MM.1S (cell line): ENCODE measurements at regions not wholly inside any gene's neighbourhood (a gene's known extent, or its start where the extent isn't known, plus 50 kb on each side); places are given as distances from the start of the nearest gene placed in this dataset.

Source experiments
- DNase-seq: peaks from one replicate; pipeline ENCODE4 v3.0.0-alpha.2; 2015
- H2AFZ ChIP-seq: fragments of 300-600 bp; sonication (generic); 2 replicates; pipeline ENCODE4 v1.6.0; 2016; ENCODE audit warnings: antibody characterized with exemption, low read length
- H3F3A ChIP-seq: fragments of 300-600 bp; sonication (generic); 2 replicates; pipeline ENCODE4 v1.6.1; 2016; ENCODE audit warnings: mild to moderate bottlenecking, antibody characterized with exemption, low read length, moderate library complexity, mixed read lengths; ENCODE audit not compliant: insufficient read depth
- H3K27ac ChIP-seq: fragments of 300-600 bp; sonication (generic); 2 replicates; pipeline ENCODE4 v1.5.1; 2016; ENCODE audit warnings: mild to moderate bottlenecking, low read length
- H3K27me3 ChIP-seq: fragments of 300-600 bp; sonication (generic); replicated peaks from 2 replicates; pipeline ENCODE4 v1.6.0; 2016; ENCODE audit warnings: low read length; ENCODE audit not compliant: insufficient read depth
- H3K36me3 ChIP-seq: fragments of 300-600 bp; sonication (generic); replicated peaks from 2 replicates; pipeline ENCODE4 v1.6.1; 2016; ENCODE audit warnings: mild to moderate bottlenecking, low read length, mixed read lengths; ENCODE audit not compliant: insufficient read depth
- H3K4me1 ChIP-seq: fragments of 300-600 bp; sonication (generic); 2 replicates; pipeline ENCODE4 v1.6.1; 2016; ENCODE audit warnings: low read length, mixed read lengths
- H3K4me2 ChIP-seq: fragments of 300-600 bp; sonication (generic); 2 replicates; pipeline ENCODE4 v1.6.0; 2016; ENCODE audit warnings: low read depth, low read length
- H3K4me3 ChIP-seq: fragments of 300-600 bp; sonication (generic); 2 replicates; pipeline ENCODE4 v1.5.1; 2016; ENCODE audit warnings: low read length, mixed read lengths
- H3K79me2 ChIP-seq: fragments of 300-600 bp; sonication (generic); 2 replicates; pipeline ENCODE4 v1.6.1; 2016; ENCODE audit warnings: mixed run types, low read length, mixed read lengths
- H3K9ac ChIP-seq: fragments of 300-600 bp; sonication (generic); 2 replicates; pipeline ENCODE4 v1.6.1; 2016; ENCODE audit warnings: low read length, mixed read lengths
- H3K9me2 ChIP-seq: fragments of 300-600 bp; sonication (generic); replicated peaks from 2 replicates; pipeline ENCODE4 v1.6.1; 2016; ENCODE audit warnings: mild to moderate bottlenecking, low read length, mixed read lengths; ENCODE audit not compliant: insufficient read depth
- H3K9me3 ChIP-seq: fragments of 300-600 bp; sonication (generic); replicated peaks from 2 replicates; pipeline ENCODE4 v1.6.1; 2016; ENCODE audit warnings: mild to moderate bottlenecking, low read length, mixed read lengths; ENCODE audit not compliant: insufficient read depth
- H4K20me1 ChIP-seq: fragments of 300-600 bp; sonication (generic); 2 replicates; pipeline ENCODE4 v1.6.1; 2016; ENCODE audit warnings: mild to moderate bottlenecking, low read length, moderate library complexity, mixed read lengths; ENCODE audit not compliant: insufficient read depth
- EZH2 ChIP-seq: fragments of 300-600 bp; sonication (generic); optimal IDR thresholded peaks from 2 replicates; pipeline ENCODE3; 2017; ENCODE audit warnings: low read depth, mild to moderate bottlenecking, antibody characterized with exemption, low read length, mixed read lengths
- EZH2phosphoT487 ChIP-seq: fragments of 300-600 bp; sonication (generic); IDR thresholded peaks from 2 replicates; pipeline ENCODE4 v1.6.1; 2018; ENCODE audit warnings: antibody characterized with exemption, low read length
- TF ChIP-seq, protein P1 (sequence below): fragments of 300-600 bp; sonication (generic); IDR thresholded peaks from 2 replicates; pipeline ENCODE4 v1.5.1; 2016; ENCODE audit warnings: antibody characterized with exemption, low read length, mixed read lengths

DNA sequence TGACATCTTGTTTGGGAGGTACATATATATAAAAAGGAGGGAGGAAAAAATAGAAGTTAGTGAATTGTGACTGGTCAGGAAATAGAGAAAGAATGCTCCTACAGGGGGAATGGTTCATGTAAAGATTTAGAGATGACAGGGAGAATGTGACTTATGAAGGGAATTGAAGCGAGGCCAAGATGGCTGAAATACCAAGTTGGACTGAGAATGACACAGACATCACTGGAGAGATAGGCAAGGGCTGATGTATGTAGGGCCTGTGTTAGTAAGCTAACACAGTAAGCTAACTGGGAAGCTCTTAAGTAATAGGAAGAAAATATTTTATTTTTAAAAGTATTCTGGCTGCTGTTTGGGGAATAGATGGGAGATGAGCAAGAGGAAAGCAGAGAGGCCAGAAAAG, 286.3 kb downstream of the NNT start:
- H3K9me3 ChIP-seq, result no peaks in the 10 kb centered on the region
- H3K9me2 ChIP-seq, result no peaks in the 10 kb centered on the region
- no peaks in the 10 kb centered on the region for H3K27me3 ChIP-seq
- no peak for DNase-seq
- no peak overlapping the region for H3K9ac ChIP-seq
- no peak overlapping the region for H3K27ac ChIP-seq
- no peak overlapping the region for H3K4me2 ChIP-seq
- no peak overlapping the region for H3K4me3 ChIP-seq
- H4K20me1 ChIP-seq, result no peaks in the 10 kb centered on the region
- no peak overlapping the region for H2AFZ ChIP-seq
- TF ChIP-seq, protein P1, sequence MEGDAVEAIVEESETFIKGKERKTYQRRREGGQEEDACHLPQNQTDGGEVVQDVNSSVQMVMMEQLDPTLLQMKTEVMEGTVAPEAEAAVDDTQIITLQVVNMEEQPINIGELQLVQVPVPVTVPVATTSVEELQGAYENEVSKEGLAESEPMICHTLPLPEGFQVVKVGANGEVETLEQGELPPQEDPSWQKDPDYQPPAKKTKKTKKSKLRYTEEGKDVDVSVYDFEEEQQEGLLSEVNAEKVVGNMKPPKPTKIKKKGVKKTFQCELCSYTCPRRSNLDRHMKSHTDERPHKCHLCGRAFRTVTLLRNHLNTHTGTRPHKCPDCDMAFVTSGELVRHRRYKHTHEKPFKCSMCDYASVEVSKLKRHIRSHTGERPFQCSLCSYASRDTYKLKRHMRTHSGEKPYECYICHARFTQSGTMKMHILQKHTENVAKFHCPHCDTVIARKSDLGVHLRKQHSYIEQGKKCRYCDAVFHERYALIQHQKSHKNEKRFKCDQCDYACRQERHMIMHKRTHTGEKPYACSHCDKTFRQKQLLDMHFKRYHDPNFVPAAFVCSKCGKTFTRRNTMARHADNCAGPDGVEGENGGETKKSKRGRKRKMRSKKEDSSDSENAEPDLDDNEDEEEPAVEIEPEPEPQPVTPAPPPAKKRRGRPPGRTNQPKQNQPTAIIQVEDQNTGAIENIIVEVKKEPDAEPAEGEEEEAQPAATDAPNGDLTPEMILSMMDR, result no peak
- no peak for TF ChIP-seq EZH2
- TF ChIP-seq EZH2phosphoT487, result no peak
- H3K4me1 ChIP-seq, result no peaks in the 10 kb centered on the region
- H3F3A ChIP-seq, result no peaks in the 10 kb centered on the region
- no peaks in the 10 kb centered on the region for H3K36me3 ChIP-seq
- H3K79me2 ChIP-seq, result no peaks in the 10 kb centered on the region

DNA sequence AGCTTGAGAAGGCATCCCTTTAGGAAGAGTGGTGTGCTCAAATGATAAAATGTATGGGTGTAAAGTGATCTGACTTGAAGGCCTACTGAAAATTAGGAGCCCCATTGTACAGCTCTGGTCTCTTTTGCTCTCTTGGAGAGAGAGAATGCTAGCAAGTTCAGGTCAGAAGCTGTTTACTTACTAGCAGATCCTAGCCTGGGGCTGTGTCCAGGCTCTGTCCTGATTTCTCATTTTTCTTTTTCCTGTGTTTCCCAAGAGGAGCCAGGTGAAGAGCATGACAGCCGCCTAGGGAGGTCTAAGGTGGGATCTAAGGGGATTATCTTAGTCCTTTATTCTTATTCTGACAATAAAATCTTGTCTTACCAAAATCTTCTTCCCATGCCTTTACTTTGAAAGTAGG, 272.8 kb downstream of the NNT start:
- H3K27ac ChIP-seq, result no peak overlapping the region
- no peak overlapping the region for H3K4me2 ChIP-seq
- H3K9ac ChIP-seq, result no peak overlapping the region
- no peaks in the 10 kb centered on the region for H3K79me2 ChIP-seq
- H3K27me3 ChIP-seq, result no peaks in the 10 kb centered on the region
- no peaks in the 10 kb centered on the region for H4K20me1 ChIP-seq
- H3K4me3 ChIP-seq, result no peak overlapping the region
- TF ChIP-seq, protein P1, result no peak
- no peak for TF ChIP-seq EZH2
- no peak for TF ChIP-seq EZH2phosphoT487
- no peaks in the 10 kb centered on the region for H3K36me3 ChIP-seq
- no peaks in the 10 kb centered on the region for H3K9me2 ChIP-seq
- H3K4me1 ChIP-seq, result no peaks in the 10 kb centered on the region
- H2AFZ ChIP-seq, result no peak overlapping the region
- H3K9me3 ChIP-seq, result no peaks in the 10 kb centered on the region
- no peaks in the 10 kb centered on the region for H3F3A ChIP-seq
- no peak for DNase-seq

GRCh38 chr5:43874772-43875171, 271.8 kb downstream of the NNT start:
- Histone ChIP-seq H3K79me2 (no peaks in the 10 kb centered on the region), H3K9me2 (no peaks in the 10 kb centered on the region), H3K36me3 (no peaks in the 10 kb centered on the region), H4K20me1 (no peaks in the 10 kb centered on the region), H3K4me2 (no peak overlapping the region), H3F3A (no peaks in the 10 kb centered on the region), H3K9ac (no peak overlapping the region), H3K4me1 (no peaks in the 10 kb centered on the region), H3K27ac (no peak overlapping the region), H3K4me3 (no peak overlapping the region), H3K9me3 (no peaks in the 10 kb centered on the region), H3K27me3 (no peaks in the 10 kb centered on the region), H2AFZ (no peak overlapping the region)
- no peak for DNase-seq
- TF ChIP-seq EZH2phosphoT487 (no peak), EZH2 (no peak)
- TF ChIP-seq, protein P1, result no peak
